WTC11 (cell line): ENCODE measurements at regions not wholly inside any gene's neighbourhood (a gene's known extent, or its start where the extent isn't known, plus 50 kb on each side); places are given as distances from the start of the nearest gene placed in this dataset.

Experiments used
- ATAC-seq: fragments of 200-7000 bp; cut with Tn5 transposase; 2 replicates; pipeline ENCODE4 v1.10.0; 2021; ENCODE audit warnings: mild to moderate bottlenecking, moderate library complexity
- CTCF ChIA-PET: fragments of 300-600 bp; sonication (Branson Sonifier 250); formaldehyde crosslinking; loops from one replicate; lab custom pipeline; 2021; ENCODE audit warnings: antibody characterized with exemption; lab: Charles Lee
- POLR2A ChIA-PET: fragments of 350-600 bp; sonication (Branson Sonifier 250); formaldehyde crosslinking; loops from one replicate; lab custom pipeline; 2021; ENCODE audit warnings: antibody characterized with exemption; lab: Charles Lee
- DNase-seq: peaks from one replicate; pipeline ENCODE4 v3.0.0; 2021; ENCODE audit warnings: low spot score
- H3K27ac Mint-ChIP-seq: 2 replicates; pipeline ENCODE4 v1.8.0; 2021; ENCODE audit warnings: mixed read lengths
- H3K27me3 Mint-ChIP-seq: 2 replicates; pipeline ENCODE4 v1.8.0; 2021; ENCODE audit warnings: low read depth, mild to moderate bottlenecking, moderate library complexity, mixed read lengths
- H3K36me3 Mint-ChIP-seq: 2 replicates; pipeline ENCODE4 v1.8.0; 2021; ENCODE audit warnings: mixed read lengths
- H3K4me1 Mint-ChIP-seq: 2 replicates; pipeline ENCODE4 v1.8.0; 2022; ENCODE audit warnings: mixed read lengths
- H3K4me3 Mint-ChIP-seq: 2 replicates; pipeline ENCODE4 v1.8.0; 2021; ENCODE audit warnings: mild to moderate bottlenecking, moderate library complexity, mixed read lengths
- H3K9me3 Mint-ChIP-seq: 2 replicates; pipeline ENCODE4 v1.8.0; 2021; ENCODE audit warnings: mixed read lengths
- EMX1 ChIP-seq: fragments of 250-450 bp; sonication (Bioruptor Pico); IDR thresholded peaks from 2 replicates; pipeline ENCODE4 v1.8.0; 2021; ENCODE audit warnings: mild to moderate bottlenecking
- KAT7 ChIP-seq: sonication (generic); formaldehyde crosslinking; IDR thresholded peaks from 2 replicates; pipeline ENCODE4 v1.8.1; 2023; ENCODE audit warnings: missing genetic modification reagents, mild to moderate bottlenecking, borderline replicate concordance
- NFE2L1 ChIP-seq: sonication (generic); formaldehyde crosslinking; IDR thresholded peaks from 2 replicates; pipeline ENCODE4 v1.8.1; 2023; ENCODE audit warnings: missing genetic modification reagents
- NFYB ChIP-seq: sonication (generic); formaldehyde crosslinking; conservative IDR thresholded peaks from 2 replicates; pipeline ENCODE4 v1.8.0; 2022; ENCODE audit warnings: low read depth, missing genetic modification reagents
- OVOL2 ChIP-seq: fragments of 250-450 bp; sonication (Bioruptor Pico); IDR thresholded peaks from 2 replicates; pipeline ENCODE4 v1.9.0; 2021; ENCODE audit warnings: mild to moderate bottlenecking, borderline replicate concordance
- TP53 ChIP-seq: sonication (generic); formaldehyde crosslinking; IDR thresholded peaks from 2 replicates; pipeline ENCODE4 v1.8.1; 2023; ENCODE audit warnings: mild to moderate bottlenecking, missing genetic modification reagents
- USF2 ChIP-seq: sonication (generic); formaldehyde crosslinking; IDR thresholded peaks from 2 replicates; pipeline ENCODE4 v1.8.1; 2023; ENCODE audit warnings: mild to moderate bottlenecking, missing genetic modification reagents, moderate library complexity
- ZBTB21 ChIP-seq: sonication (generic); formaldehyde crosslinking; IDR thresholded peaks from 2 replicates; pipeline ENCODE4 v1.8.1; 2023; ENCODE audit warnings: mild to moderate bottlenecking, missing genetic modification reagents, borderline replicate concordance
- ZNF219 ChIP-seq: sonication (generic); formaldehyde crosslinking; IDR thresholded peaks from 2 replicates; pipeline ENCODE4 v1.8.0; 2023; ENCODE audit warnings: missing genetic modification reagents, mild to moderate bottlenecking, borderline replicate concordance
- ZNF425 ChIP-seq: fragments of 250-450 bp; sonication (Bioruptor Pico); conservative IDR thresholded peaks from 2 replicates; pipeline ENCODE4 v1.9.0; 2021; ENCODE audit warnings: mild to moderate bottlenecking
- TF ChIP-seq, protein P1 (sequence below): sonication (generic); formaldehyde crosslinking; IDR thresholded peaks from 2 replicates; pipeline ENCODE4 v1.8.1; 2023; ENCODE audit warnings: mild to moderate bottlenecking, missing genetic modification reagents, moderate library complexity
- TF ChIP-seq, protein P2 (sequence below): sonication (generic); formaldehyde crosslinking; IDR thresholded peaks from 2 replicates; pipeline ENCODE4 v1.8.0; 2023; ENCODE audit warnings: missing genetic modification reagents, mild to moderate bottlenecking, borderline replicate concordance

- no peak for TF ChIP-seq ZNF425 (CRISPR knock-in tag)
These were observed 264.9 kb upstream of the PLXNA2 start (continued) for GRCh38 chr1:208509072-208509471.

DNA sequence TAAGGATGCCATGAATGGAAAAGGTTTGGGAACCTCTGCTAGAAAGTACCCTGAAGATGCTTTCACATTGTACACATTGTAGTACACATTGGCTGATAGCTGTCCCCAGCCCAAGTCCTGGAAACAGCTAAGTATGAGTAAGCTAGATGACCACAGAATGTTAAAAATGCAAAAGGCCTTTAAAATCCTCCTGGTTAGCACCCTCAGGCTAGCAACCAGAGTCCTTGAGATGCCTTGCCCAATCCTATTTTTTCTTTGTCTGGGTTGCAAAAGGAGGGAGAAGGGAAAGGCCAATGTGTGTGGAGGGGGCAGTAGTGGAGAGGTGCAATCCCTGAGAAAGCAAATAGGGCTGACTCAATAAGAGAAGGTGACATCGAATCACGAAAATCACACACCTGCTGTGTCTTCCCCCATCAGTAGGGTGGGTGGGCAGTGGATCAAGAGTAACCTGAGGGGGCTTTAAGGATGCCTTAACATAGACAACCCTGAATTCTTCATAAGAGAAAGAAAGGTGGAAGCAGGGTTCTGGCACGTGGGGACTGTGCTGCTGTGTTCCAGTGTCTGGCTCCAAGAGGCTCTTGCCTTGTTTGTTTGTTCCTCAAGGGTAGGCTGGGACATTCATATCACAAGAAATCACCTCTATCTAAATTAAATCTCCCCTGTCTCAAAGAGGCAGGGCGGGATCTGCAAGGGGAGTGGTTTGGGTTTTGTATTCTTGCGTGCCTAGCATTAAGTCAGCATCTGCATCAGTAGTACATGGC lies 266.2 kb upstream of the PLXNA2 start:
- ChIA-PET POLR2A (no interaction called here), CTCF (no interaction called here)
- Mint-ChIP-seq H3K27ac (no peak overlapping the region), H3K27me3 (peaks cover 3% of the 10 kb centered on the region; the same call in 1 of the 2 replicates), H3K4me1 (no peaks in the 10 kb centered on the region; the same call in 1 of the 2 replicates), H3K4me3 (no peak overlapping the region), H3K9me3 (0 out of 2 replicates have a peak, but pooled peaks cover under 1% of the 10 kb centered on the region), H3K36me3 (no peaks in the 10 kb centered on the region)
- ATAC-seq (no peak), DNase-seq (no peak)
- TF ChIP-seq, protein P1, sequence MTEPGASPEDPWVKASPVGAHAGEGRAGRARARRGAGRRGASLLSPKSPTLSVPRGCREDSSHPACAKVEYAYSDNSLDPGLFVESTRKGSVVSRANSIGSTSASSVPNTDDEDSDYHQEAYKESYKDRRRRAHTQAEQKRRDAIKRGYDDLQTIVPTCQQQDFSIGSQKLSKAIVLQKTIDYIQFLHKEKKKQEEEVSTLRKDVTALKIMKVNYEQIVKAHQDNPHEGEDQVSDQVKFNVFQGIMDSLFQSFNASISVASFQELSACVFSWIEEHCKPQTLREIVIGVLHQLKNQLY (CRISPR knock-in tag), result no peak
- TF ChIP-seq NFE2L1 (CRISPR knock-in tag) (no peak), ZBTB21 (no peak), ZNF219 (CRISPR knock-in tag) (no peak), OVOL2 (no peak), EMX1 (CRISPR knock-in tag) (no peak), USF2 (no peak), KAT7 (no peak), TP53 (CRISPR knock-in tag) (no peak), NFYB (no peak), ZNF425 (CRISPR knock-in tag) (no peak)
- TF ChIP-seq, protein P2, sequence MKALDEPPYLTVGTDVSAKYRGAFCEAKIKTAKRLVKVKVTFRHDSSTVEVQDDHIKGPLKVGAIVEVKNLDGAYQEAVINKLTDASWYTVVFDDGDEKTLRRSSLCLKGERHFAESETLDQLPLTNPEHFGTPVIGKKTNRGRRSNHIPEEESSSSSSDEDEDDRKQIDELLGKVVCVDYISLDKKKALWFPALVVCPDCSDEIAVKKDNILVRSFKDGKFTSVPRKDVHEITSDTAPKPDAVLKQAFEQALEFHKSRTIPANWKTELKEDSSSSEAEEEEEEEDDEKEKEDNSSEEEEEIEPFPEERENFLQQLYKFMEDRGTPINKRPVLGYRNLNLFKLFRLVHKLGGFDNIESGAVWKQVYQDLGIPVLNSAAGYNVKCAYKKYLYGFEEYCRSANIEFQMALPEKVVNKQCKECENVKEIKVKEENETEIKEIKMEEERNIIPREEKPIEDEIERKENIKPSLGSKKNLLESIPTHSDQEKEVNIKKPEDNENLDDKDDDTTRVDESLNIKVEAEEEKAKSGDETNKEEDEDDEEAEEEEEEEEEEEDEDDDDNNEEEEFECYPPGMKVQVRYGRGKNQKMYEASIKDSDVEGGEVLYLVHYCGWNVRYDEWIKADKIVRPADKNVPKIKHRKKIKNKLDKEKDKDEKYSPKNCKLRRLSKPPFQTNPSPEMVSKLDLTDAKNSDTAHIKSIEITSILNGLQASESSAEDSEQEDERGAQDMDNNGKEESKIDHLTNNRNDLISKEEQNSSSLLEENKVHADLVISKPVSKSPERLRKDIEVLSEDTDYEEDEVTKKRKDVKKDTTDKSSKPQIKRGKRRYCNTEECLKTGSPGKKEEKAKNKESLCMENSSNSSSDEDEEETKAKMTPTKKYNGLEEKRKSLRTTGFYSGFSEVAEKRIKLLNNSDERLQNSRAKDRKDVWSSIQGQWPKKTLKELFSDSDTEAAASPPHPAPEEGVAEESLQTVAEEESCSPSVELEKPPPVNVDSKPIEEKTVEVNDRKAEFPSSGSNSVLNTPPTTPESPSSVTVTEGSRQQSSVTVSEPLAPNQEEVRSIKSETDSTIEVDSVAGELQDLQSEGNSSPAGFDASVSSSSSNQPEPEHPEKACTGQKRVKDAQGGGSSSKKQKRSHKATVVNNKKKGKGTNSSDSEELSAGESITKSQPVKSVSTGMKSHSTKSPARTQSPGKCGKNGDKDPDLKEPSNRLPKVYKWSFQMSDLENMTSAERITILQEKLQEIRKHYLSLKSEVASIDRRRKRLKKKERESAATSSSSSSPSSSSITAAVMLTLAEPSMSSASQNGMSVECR (CRISPR knock-in tag), result no peak
